Endothelial cell of umbilical vein (primary cell): ENCODE measurements at regions not wholly inside any gene's neighbourhood (a gene's known extent, or its start where the extent isn't known, plus 50 kb on each side); places are given as distances from the start of the nearest gene placed in this dataset.
"Not testable (repeated sequence)": the region's sequence is repeated elsewhere in the genome, so short reads cannot be mapped to it uniquely, and the experiment has no call there.

Experiments
- BruUV-seq: library from RNA; stranded (reverse); fragments of 400-500 nt; replicated peaks from 2 replicates; lab custom pipeline; 2021; lab: Mats Ljungman, UMichigan
- CTCF ChIA-PET: fragments of 300-600, 350-600 bp; sonication (Branson Sonifier 250); formaldehyde crosslinking; loops from one replicate; lab custom pipeline; 2021; ENCODE audit warnings: antibody characterized with exemption, inconsistent platforms; lab: Charles Lee
- POLR2A ChIA-PET: fragments of 300-600, 350-600 bp; sonication (Branson Sonifier 250); formaldehyde crosslinking; loops from one replicate; lab custom pipeline; 2021; ENCODE audit warnings: antibody characterized with exemption, inconsistent platforms; lab: Charles Lee
- DNase-seq: peaks from one replicate; pipeline ENCODE4 v3.0.0-alpha.2; 2011; ENCODE audit warnings: low read depth, low spot score
- FAIRE-seq: peaks from 2 replicates; lab custom pipeline; 2011; peaks lifted over from hg19 to GRCh38; lab: Jason Lieb, UNC
- H2AFZ ChIP-seq: 2 replicates; pipeline ENCODE4 v1.6.0; 2012; ENCODE audit warnings: low read depth, low read length, control low read depth, inconsistent platforms
- H3K27ac ChIP-seq: 2 replicates; pipeline ENCODE4 v1.5.1; 2011; ENCODE audit warnings: low read depth, mild to moderate bottlenecking, control low read depth, low read length, moderate library complexity; ENCODE audit not compliant: insufficient read depth
- H3K27me3 ChIP-seq, 2 experiments: 2 replicates each; pipeline versions ENCODE4 v1.6.0 to v1.6.1; 2011; ENCODE audit warnings: low read length in 2 of 2, mixed read lengths in 1 of 2; ENCODE audit not compliant: control insufficient read depth in 2 of 2, insufficient read depth in 2 of 2
- H3K36me3 ChIP-seq, 2 experiments: 2 replicates in 1 of 2; 3 replicates in 1 of 2; pipeline ENCODE4 v1.5.1; 2011; ENCODE audit warnings: low read length in 2 of 2, mild to moderate bottlenecking in 1 of 2, moderate library complexity in 1 of 2; ENCODE audit not compliant: control insufficient read depth in 2 of 2, insufficient read depth in 2 of 2; ENCODE audit errors: extremely low read depth in 1 of 2
- H3K4me1 ChIP-seq: 3 replicates; pipeline ENCODE4 v1.5.1; 2011; ENCODE audit warnings: mild to moderate bottlenecking, low read length; ENCODE audit not compliant: control insufficient read depth, insufficient read depth; ENCODE audit errors: extremely low read depth
- H3K4me2 ChIP-seq: 2 replicates; pipeline ENCODE4 v1.6.1; 2011; ENCODE audit warnings: low read length, control low read depth, mixed read lengths; ENCODE audit not compliant: insufficient read depth
- H3K4me3 ChIP-seq, 3 experiments: fragments of 200-600 bp in 1 of 3; sonication (generic), shearing (Covaris generic) in 1 of 3; replicated peaks in 1 of 3; 2 replicates each; pipeline ENCODE4 v1.5.1; 2011 to 2016; ENCODE audit warnings: control low read depth in 3 of 3, low read length in 3 of 3, mild to moderate bottlenecking in 2 of 3, inconsistent platforms in 1 of 3, low read depth in 1 of 3, moderate library complexity in 1 of 3; ENCODE audit not compliant: insufficient read depth in 1 of 3
- H3K79me2 ChIP-seq: 2 replicates; pipeline ENCODE4 v1.6.0; 2012; ENCODE audit warnings: low read length, inconsistent platforms; ENCODE audit not compliant: control insufficient read depth, insufficient read depth
- H3K9ac ChIP-seq: replicated peaks from 2 replicates; pipeline ENCODE3; 2011; ENCODE audit warnings: low read length, control low read depth; ENCODE audit not compliant: insufficient read depth; ENCODE audit errors: extremely low read depth
- H3K9me1 ChIP-seq: replicated peaks from 3 replicates; pipeline ENCODE4 v1.6.0; 2011; ENCODE audit warnings: mild to moderate bottlenecking, low read length; ENCODE audit not compliant: control insufficient read depth, insufficient read depth; ENCODE audit errors: extremely low read depth
- H3K9me3 ChIP-seq: replicated peaks from 2 replicates; pipeline ENCODE4 v1.5.1; 2012; ENCODE audit warnings: low read length, inconsistent platforms; ENCODE audit not compliant: control insufficient read depth, insufficient read depth
- H4K20me1 ChIP-seq: replicated peaks from 2 replicates; pipeline ENCODE3; 2011; ENCODE audit warnings: mild to moderate bottlenecking, low read length; ENCODE audit not compliant: control insufficient read depth, insufficient read depth; ENCODE audit errors: extremely low read depth
- EZH2 ChIP-seq: IDR thresholded peaks from 2 replicates; pipeline ENCODE4 v1.6.1; 2012; ENCODE audit warnings: borderline replicate concordance, low read depth, mild to moderate bottlenecking, moderate library complexity, low read length, inconsistent platforms; ENCODE audit not compliant: severe bottlenecking
- FOS ChIP-seq: IDR thresholded peaks from 2 replicates; pipeline ENCODE4 v1.6.1; 2011; ENCODE audit warnings: mild to moderate bottlenecking, low read length, moderate library complexity, borderline replicate concordance; ENCODE audit not compliant: insufficient read depth
- JUN ChIP-seq: IDR thresholded peaks from 2 replicates; pipeline ENCODE4 v1.6.1; 2011; ENCODE audit warnings: borderline replicate concordance, low read depth; ENCODE audit not compliant: insufficient read length, insufficient read depth
- MYC ChIP-seq: IDR thresholded peaks from one replicate; pipeline ENCODE4 v1.6.1; 2011; ENCODE audit warnings: mild to moderate bottlenecking, low read depth, low read length
- POLR2AphosphoS5 ChIP-seq: IDR thresholded peaks from 2 replicates; pipeline ENCODE4 v1.6.1; 2012; ENCODE audit warnings: low read depth, mild to moderate bottlenecking, control low read depth, low read length, moderate library complexity; ENCODE audit not compliant: insufficient read depth
- dilution Hi-C: fragments of 300-500 bp; cut with MboI; formaldehyde crosslinking; loops from one replicate; pipeline ENCODE4 v1.15.0; 2019; ENCODE audit warnings: low sequenced_read_pairs; ENCODE audit not compliant: extremely low pct_ligation_motif_present
- intact Hi-C: fragments of 100-400 bp; cut with micrococcal nuclease; formaldehyde crosslinking; loops from one replicate; pipeline ENCODE4 v1.10.0; 2022
- TF ChIP-seq, protein P1 (sequence below): IDR thresholded peaks from 2 replicates; pipeline ENCODE4 v1.6.1; 2011; ENCODE audit not compliant: insufficient read depth, insufficient read length
- TF ChIP-seq, protein P2 (sequence below), 2 donors: IDR thresholded peaks; 1 replicate in 1 of 2; 2 replicates in 1 of 2; pipeline ENCODE4 v1.5.1; 2011; ENCODE audit warnings: low read length in 2 of 2, mild to moderate bottlenecking in 2 of 2, moderate library complexity in 2 of 2, control low read depth in 1 of 2, inconsistent platforms in 1 of 2, low read depth in 1 of 2; ENCODE audit not compliant: insufficient read depth in 1 of 2; ENCODE audit errors: extremely low read depth in 1 of 2

DNA sequence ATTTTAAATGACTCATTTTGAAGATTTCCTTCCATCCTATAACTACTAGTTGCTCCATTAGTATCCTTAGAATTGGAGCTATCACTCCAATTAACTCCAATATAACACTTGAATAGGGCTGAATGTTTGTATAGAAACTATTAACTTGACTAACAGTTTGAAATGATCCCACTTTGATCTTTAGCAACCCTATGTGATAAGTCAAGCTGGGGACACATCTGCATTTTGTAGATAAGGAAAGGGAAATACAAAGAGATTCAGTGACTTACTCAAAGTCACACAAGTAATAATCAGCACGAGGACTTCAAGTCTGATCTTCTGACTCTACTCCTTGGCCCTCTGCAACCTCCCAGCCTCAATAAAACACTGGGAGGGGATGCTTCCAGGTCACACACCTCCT is 101.1 kb downstream of the TMEM215 start:
- Histone ChIP-seq H2AFZ (no peak overlapping the region), H3K27me3 (no peaks in the 10 kb centered on the region), H3K4me2 (no peak overlapping the region), H3K9ac (no peak overlapping the region), H3K4me1 (no peaks in the 10 kb centered on the region), H3K36me3 (no peaks in the 10 kb centered on the region), H3K27ac (no peak overlapping the region), H3K9me3 (no peaks in the 10 kb centered on the region), H3K9me1 (no peaks in the 10 kb centered on the region), H3K79me2 (no peaks in the 10 kb centered on the region), H4K20me1 (no peaks in the 10 kb centered on the region), H3K4me3 (no peak overlapping the region)
- BruUV-seq, result no TSS peak
- FAIRE-seq (no peak), DNase-seq (no peak)
- intact Hi-C loops (no loop called here), dilution Hi-C loops (no loop called here)
- TF ChIP-seq POLR2AphosphoS5 (no peak), EZH2 (no peak), FOS (no peak), MYC (no peak)
- TF ChIP-seq, protein P1, sequence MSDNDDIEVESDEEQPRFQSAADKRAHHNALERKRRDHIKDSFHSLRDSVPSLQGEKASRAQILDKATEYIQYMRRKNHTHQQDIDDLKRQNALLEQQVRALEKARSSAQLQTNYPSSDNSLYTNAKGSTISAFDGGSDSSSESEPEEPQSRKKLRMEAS, result no peak
- POLR2A ChIA-PET, result no interaction called here
- CTCF ChIA-PET, result interaction anchor here (0.9 to 1.3 kb wide), 3 partner anchors 9 to 84 kb away, joined by 3 read pairs; no protein-coding TSS in a partner anchor

DNA sequence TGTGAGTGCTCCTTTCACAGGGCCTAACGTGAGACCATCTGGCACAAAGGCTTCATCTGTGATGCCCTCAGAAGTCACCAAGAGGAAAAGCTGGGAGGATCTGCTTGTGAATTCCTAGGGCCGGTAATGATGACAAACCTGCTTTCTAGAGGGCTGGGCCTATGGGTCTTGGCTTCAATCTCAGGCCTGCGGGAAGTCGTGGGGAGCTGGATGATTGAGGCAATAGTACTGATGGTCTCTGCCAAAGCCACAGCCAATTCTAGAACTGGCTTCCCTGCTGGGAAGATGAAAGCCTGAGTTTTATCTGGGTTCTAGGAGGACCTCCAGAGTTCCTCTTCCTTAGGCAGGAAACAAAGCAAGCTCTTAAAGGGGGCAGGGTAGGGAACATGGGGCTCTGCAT is 102.7 kb downstream of the TMEM215 start:
- Histone ChIP-seq H3K27ac (no peak overlapping the region), H3K4me3 (no peak overlapping the region), H3K9me1 (no peaks in the 10 kb centered on the region), H3K79me2 (no peaks in the 10 kb centered on the region), H3K4me2 (no peak overlapping the region), H3K9ac (no peak overlapping the region), H3K9me3 (no peaks in the 10 kb centered on the region), H3K4me1 (no peaks in the 10 kb centered on the region), H3K36me3 (no peaks in the 10 kb centered on the region), H2AFZ (no peak overlapping the region), H3K27me3 (peaks cover 0 to under 1% of the 10 kb centered on the region in 2 experiments), H4K20me1 (no peaks in the 10 kb centered on the region)
- ChIA-PET POLR2A (no interaction called here), CTCF (interaction anchor here (1.9 kb wide), 1 partner anchor 297 kb away, joined by 5 read pairs; no protein-coding TSS in a partner anchor)
- FAIRE-seq, result no peak
- dilution Hi-C loops (no loop called here), intact Hi-C loops (no loop called here)
- no peak for DNase-seq
- TF ChIP-seq JUN (no peak), FOS (no peak), MYC (no peak), POLR2AphosphoS5 (no peak)
- TF ChIP-seq, protein P2, sequence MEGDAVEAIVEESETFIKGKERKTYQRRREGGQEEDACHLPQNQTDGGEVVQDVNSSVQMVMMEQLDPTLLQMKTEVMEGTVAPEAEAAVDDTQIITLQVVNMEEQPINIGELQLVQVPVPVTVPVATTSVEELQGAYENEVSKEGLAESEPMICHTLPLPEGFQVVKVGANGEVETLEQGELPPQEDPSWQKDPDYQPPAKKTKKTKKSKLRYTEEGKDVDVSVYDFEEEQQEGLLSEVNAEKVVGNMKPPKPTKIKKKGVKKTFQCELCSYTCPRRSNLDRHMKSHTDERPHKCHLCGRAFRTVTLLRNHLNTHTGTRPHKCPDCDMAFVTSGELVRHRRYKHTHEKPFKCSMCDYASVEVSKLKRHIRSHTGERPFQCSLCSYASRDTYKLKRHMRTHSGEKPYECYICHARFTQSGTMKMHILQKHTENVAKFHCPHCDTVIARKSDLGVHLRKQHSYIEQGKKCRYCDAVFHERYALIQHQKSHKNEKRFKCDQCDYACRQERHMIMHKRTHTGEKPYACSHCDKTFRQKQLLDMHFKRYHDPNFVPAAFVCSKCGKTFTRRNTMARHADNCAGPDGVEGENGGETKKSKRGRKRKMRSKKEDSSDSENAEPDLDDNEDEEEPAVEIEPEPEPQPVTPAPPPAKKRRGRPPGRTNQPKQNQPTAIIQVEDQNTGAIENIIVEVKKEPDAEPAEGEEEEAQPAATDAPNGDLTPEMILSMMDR (IDR thresholded peaks at IDR 0.05; ENCODE audit: extremely low read depth in 1 of 2, insufficient read depth in 1 of 2, low read depth in 1 of 2, low read length in 2 of 2), result no peak
- TF ChIP-seq, protein P1, result no peak
- no TSS peak for BruUV-seq

DNA sequence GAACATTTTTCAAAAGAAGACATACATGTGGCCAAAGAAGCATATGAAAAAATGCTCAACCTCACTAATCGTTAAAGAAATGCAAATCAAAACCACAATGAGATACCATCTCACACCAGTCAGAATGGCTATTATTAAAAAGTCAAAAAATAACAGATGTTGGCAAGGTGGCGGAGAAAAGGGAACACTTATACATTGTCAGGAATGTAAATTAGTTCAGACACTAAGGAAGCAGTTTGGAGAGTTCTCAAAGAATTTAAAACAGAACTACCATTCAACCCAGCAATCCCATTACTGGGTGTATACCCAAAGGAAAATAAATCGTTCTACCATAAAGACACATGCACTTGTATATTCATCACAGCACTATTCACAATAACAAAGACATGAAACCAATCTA is 106.9 kb downstream of the APTX start:
- POLR2A ChIA-PET, FAIRE-seq, H4K20me1 ChIP-seq, H3K4me3 ChIP-seq, H3K4me2 ChIP-seq, H3K79me2 ChIP-seq, dilution Hi-C loops, CTCF ChIA-PET, intact Hi-C loops, H3K27ac ChIP-seq, H3K9ac ChIP-seq, DNase-seq, H3K9me3 ChIP-seq, H3K9me1 ChIP-seq, H3K36me3 ChIP-seq, H3K4me1 ChIP-seq, H3K27me3 ChIP-seq, BruUV-seq, H2AFZ ChIP-seq: not testable (repeated sequence)
